HCT116 (cell line): ENCODE measurements at regions not wholly inside any gene's neighbourhood (a gene's known extent, or its start where the extent isn't known, plus 50 kb on each side); places are given as distances from the start of the nearest gene placed in this dataset.

Source experiments
- ATAC-seq: fragments of 200-7000 bp; cut with Tn5 transposase; 2 replicates; pipeline ENCODE4 v1.9.1; 2020; ENCODE audit warnings: mild to moderate bottlenecking, moderate library complexity
- BruUV-seq: library from RNA; stranded (reverse); fragments of 400-500 nt; replicated peaks from 2 replicates; lab custom pipeline; 2021; lab: Mats Ljungman, UMichigan
- CTCF ChIA-PET: fragments of 300-600 bp; sonication (Branson Sonifier 250); formaldehyde crosslinking; loops from one replicate; lab custom pipeline; 2021; ENCODE audit warnings: antibody characterized with exemption; lab: Charles Lee
- POLR2A ChIA-PET: fragments of 300-600, 350-600 bp; sonication (Branson Sonifier 250); formaldehyde crosslinking; loops from one replicate; lab custom pipeline; 2021; ENCODE audit warnings: antibody characterized with exemption; lab: Charles Lee
- RAD21 ChIA-PET, 2 experiments: fragments of 300-600 bp; sonication (Branson Sonifier 250); formaldehyde crosslinking; loops; one replicate each; lab custom pipeline; 2023; ENCODE audit warnings: low total read pairs in 2 of 2; ENCODE audit not compliant: uncharacterized antibody in 2 of 2, unreplicated experiment in 2 of 2, low non-redundant PET in 1 of 2; lab: Charles Lee
- DNase-seq: peaks from one replicate; pipeline ENCODE4 v3.0.0-alpha.2; 2010; ENCODE audit warnings: low read depth, low spot score
- H2AFZ ChIP-seq: fragments of 200-600 bp; shearing (Covaris generic), sonication (generic); 2 replicates; pipeline ENCODE4 v1.6.1; 2017; ENCODE audit warnings: low read depth, mixed run types, mixed read lengths, antibody characterized with exemption, low read length; ENCODE audit not compliant: poor library complexity, severe bottlenecking
- H3K27ac ChIP-seq: 2 replicates; pipeline ENCODE4 v1.5.1; 2012; ENCODE audit warnings: low read depth, low read length
- H3K27me3 ChIP-seq: fragments of 200-600 bp; sonication (generic); 2 replicates; pipeline ENCODE4 v1.6.1; 2016; ENCODE audit warnings: mixed run types, low read length, mixed read lengths; ENCODE audit not compliant: insufficient read depth
- H3K36me3 ChIP-seq, 2 experiments: fragments of 200-500 bp in 1 of 2; fragments of 200-600 bp in 1 of 2; sonication (Bioruptor generic) in 1 of 2; sonication (generic) in 1 of 2; 2 replicates each; pipeline versions ENCODE4 v1.5.1 to v1.6.1; 2014 to 2016; ENCODE audit warnings: low read length in 2 of 2, inconsistent platforms in 1 of 2, mixed read lengths in 1 of 2, mixed run types in 1 of 2; ENCODE audit not compliant: insufficient read depth in 2 of 2, control insufficient read depth in 1 of 2
- H3K4me1 ChIP-seq, 2 experiments: fragments of 200-600 bp in 1 of 2; sonication (generic) in 1 of 2; 2 replicates each; pipeline versions ENCODE4 v1.5.1 to v1.6.1; 2012 to 2017; ENCODE audit warnings: low read length in 2 of 2, inconsistent platforms in 1 of 2, mild to moderate bottlenecking in 1 of 2, mixed read lengths in 1 of 2, mixed run types in 1 of 2, moderate library complexity in 1 of 2; ENCODE audit not compliant: insufficient read depth in 2 of 2, control insufficient read depth in 1 of 2
- H3K4me2 ChIP-seq: fragments of 200-600 bp; sonication (generic); 2 replicates; pipeline ENCODE4 v1.6.1; 2017; ENCODE audit warnings: mixed run types, low read length, mixed read lengths
- H3K4me3 ChIP-seq, 2 experiments: fragments of 200-600 bp in 1 of 2; sonication (generic) in 1 of 2; replicated peaks in 1 of 2; 2 replicates each; pipeline ENCODE4 v1.5.1; 2011 to 2016; ENCODE audit warnings: low read length in 2 of 2, control low read depth in 1 of 2, low read depth in 1 of 2, mild to moderate bottlenecking in 1 of 2, mixed read lengths in 1 of 2, mixed run types in 1 of 2
- H3K79me2 ChIP-seq: fragments of 200-600 bp; sonication (generic); 2 replicates; pipeline ENCODE4 v1.6.1; 2017; ENCODE audit warnings: mild to moderate bottlenecking, mixed run types, low read length, moderate library complexity, mixed read lengths; ENCODE audit not compliant: insufficient read depth
- H3K9ac ChIP-seq: fragments of 200-600 bp; sonication (generic); 2 replicates; pipeline ENCODE4 v1.6.1; 2016; ENCODE audit warnings: low read length, mixed read lengths
- H3K9me2 ChIP-seq: fragments of 200-600 bp; sonication (generic), shearing (Covaris generic); 2 replicates; pipeline ENCODE4 v1.6.1; 2017; ENCODE audit warnings: mixed run types, mild to moderate bottlenecking, moderate library complexity; ENCODE audit not compliant: insufficient read depth
- H3K9me3 ChIP-seq, 2 experiments: fragments of 200-500 bp in 1 of 2; fragments of 200-600 bp in 1 of 2; sonication (Bioruptor generic) in 1 of 2; sonication (generic) in 1 of 2; 2 replicates each; pipeline ENCODE4 v1.6.1; 2014 to 2017; ENCODE audit warnings: low read length in 2 of 2, mixed read lengths in 2 of 2, inconsistent platforms in 1 of 2, low read depth in 1 of 2, mild to moderate bottlenecking in 1 of 2, mixed run types in 1 of 2, moderate library complexity in 1 of 2; ENCODE audit not compliant: control insufficient read depth in 1 of 2, insufficient read depth in 1 of 2
- H4K20me1 ChIP-seq: fragments of 200-600 bp; sonication (generic), shearing (Covaris generic); 2 replicates; pipeline ENCODE4 v1.6.1; 2017; ENCODE audit warnings: mixed run types, mild to moderate bottlenecking, moderate library complexity; ENCODE audit not compliant: insufficient read depth
- CBX3 ChIP-seq: IDR thresholded peaks from 2 replicates; pipeline ENCODE4 v1.6.1; 2012; ENCODE audit warnings: low read depth
- CEBPB ChIP-seq: IDR thresholded peaks from 2 replicates; pipeline ENCODE4 v1.6.1; 2012; ENCODE audit warnings: low read depth
- EGR1 ChIP-seq: IDR thresholded peaks from 2 replicates; pipeline ENCODE4 v1.6.1; 2012; ENCODE audit warnings: low read depth
- EZH2phosphoT487 ChIP-seq: fragments of 200-600 bp; IDR thresholded peaks from 2 replicates; pipeline ENCODE4 v1.6.1; 2018; ENCODE audit warnings: antibody characterized with exemption, borderline replicate concordance
- POLR2A ChIP-seq: IDR thresholded peaks from 2 replicates; pipeline ENCODE4 v1.7.0; 2011; ENCODE audit warnings: borderline replicate concordance; ENCODE audit not compliant: insufficient read depth, insufficient read length; ENCODE audit errors: extremely low read depth
- POLR2AphosphoS5 ChIP-seq: IDR thresholded peaks from 2 replicates; pipeline ENCODE4 v1.6.1; 2011; ENCODE audit warnings: mild to moderate bottlenecking, low read depth, low read length, moderate library complexity
- RAD21 ChIP-seq: IDR thresholded peaks from 2 replicates; pipeline ENCODE4 v1.6.1; 2012; ENCODE audit warnings: low read depth, mild to moderate bottlenecking
- SIN3A ChIP-seq: IDR thresholded peaks from 2 replicates; pipeline ENCODE4 v1.6.1; 2012; ENCODE audit warnings: low read depth
- SRF ChIP-seq: IDR thresholded peaks from 2 replicates; pipeline ENCODE4 v1.6.1; 2012; ENCODE audit warnings: low read depth
- TCF7L2 ChIP-seq: IDR thresholded peaks from 2 replicates; pipeline ENCODE4 v1.7.0; 2011; ENCODE audit warnings: borderline replicate concordance, inconsistent platforms; ENCODE audit not compliant: insufficient read depth, insufficient read length; ENCODE audit errors: extremely low read depth
- YY1 ChIP-seq: IDR thresholded peaks from 2 replicates; pipeline ENCODE4 v1.6.1; 2011; ENCODE audit warnings: low read length, low read depth, moderate library complexity, mild to moderate bottlenecking; ENCODE audit not compliant: insufficient replicate concordance; ENCODE audit errors: extremely low read depth
- ZBTB33 ChIP-seq: IDR thresholded peaks from 2 replicates; pipeline ENCODE4 v1.6.1; 2011; ENCODE audit warnings: mild to moderate bottlenecking, low read length, moderate library complexity; ENCODE audit not compliant: insufficient replicate concordance; ENCODE audit errors: extremely low read depth
- ZFX ChIP-seq: fragments of 450-650 bp; IDR thresholded peaks from 2 replicates; pipeline ENCODE4 v1.6.1; 2017
- intact Hi-C: fragments of 100-400 bp; cut with micrococcal nuclease; formaldehyde crosslinking; loops from 2 replicates; pipeline ENCODE4 v1.10.0; 2022
- TF ChIP-seq, protein P1 (sequence below): IDR thresholded peaks from 2 replicates; pipeline ENCODE4 v1.6.1; 2012
- TF ChIP-seq, protein P2 (sequence below): IDR thresholded peaks from 2 replicates; pipeline ENCODE4 v1.6.1; 2012; ENCODE audit warnings: low read depth
- TF ChIP-seq, protein P3 (sequence below), 3 experiments: fragments of 200-600 bp in 1 of 3; sonication (generic) in 1 of 3; IDR thresholded peaks in 2 of 3; conservative IDR thresholded peaks in 1 of 3; 2 replicates each; pipeline ENCODE4 v1.5.1; 2012 to 2017; ENCODE audit warnings: low read depth in 2 of 3, low read length in 2 of 3, antibody characterized with exemption in 1 of 3, borderline replicate concordance in 1 of 3, control low read depth in 1 of 3, mild to moderate bottlenecking in 1 of 3, mixed read lengths in 1 of 3, mixed run types in 1 of 3, moderate library complexity in 1 of 3; ENCODE audit not compliant: insufficient read depth in 1 of 3

DNA sequence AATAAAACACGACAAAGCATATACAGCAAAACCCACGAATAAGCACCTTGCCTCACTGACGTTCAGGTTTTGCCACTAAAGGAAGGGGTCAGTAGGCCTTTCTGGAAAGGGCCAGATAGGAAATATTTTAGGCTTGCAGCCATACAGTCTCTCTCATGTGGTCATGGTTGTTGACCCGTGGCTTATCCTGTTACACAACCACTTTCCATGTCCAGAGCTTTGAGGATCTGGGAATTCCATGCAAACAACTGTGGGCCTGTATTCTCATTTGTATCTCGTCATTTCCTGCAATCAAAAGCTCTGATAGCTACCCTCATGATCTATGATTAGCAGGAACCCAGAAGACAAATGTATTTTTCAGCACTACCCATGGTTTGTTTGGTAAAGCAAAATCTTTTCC, 108.3 kb downstream of the DRD1 start:
- H3K79me2 ChIP-seq: no peaks in the 10 kb centered on the region
- TF ChIP-seq, protein P1, sequence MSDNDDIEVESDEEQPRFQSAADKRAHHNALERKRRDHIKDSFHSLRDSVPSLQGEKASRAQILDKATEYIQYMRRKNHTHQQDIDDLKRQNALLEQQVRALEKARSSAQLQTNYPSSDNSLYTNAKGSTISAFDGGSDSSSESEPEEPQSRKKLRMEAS: no peak
- TF ChIP-seq, protein P2, sequence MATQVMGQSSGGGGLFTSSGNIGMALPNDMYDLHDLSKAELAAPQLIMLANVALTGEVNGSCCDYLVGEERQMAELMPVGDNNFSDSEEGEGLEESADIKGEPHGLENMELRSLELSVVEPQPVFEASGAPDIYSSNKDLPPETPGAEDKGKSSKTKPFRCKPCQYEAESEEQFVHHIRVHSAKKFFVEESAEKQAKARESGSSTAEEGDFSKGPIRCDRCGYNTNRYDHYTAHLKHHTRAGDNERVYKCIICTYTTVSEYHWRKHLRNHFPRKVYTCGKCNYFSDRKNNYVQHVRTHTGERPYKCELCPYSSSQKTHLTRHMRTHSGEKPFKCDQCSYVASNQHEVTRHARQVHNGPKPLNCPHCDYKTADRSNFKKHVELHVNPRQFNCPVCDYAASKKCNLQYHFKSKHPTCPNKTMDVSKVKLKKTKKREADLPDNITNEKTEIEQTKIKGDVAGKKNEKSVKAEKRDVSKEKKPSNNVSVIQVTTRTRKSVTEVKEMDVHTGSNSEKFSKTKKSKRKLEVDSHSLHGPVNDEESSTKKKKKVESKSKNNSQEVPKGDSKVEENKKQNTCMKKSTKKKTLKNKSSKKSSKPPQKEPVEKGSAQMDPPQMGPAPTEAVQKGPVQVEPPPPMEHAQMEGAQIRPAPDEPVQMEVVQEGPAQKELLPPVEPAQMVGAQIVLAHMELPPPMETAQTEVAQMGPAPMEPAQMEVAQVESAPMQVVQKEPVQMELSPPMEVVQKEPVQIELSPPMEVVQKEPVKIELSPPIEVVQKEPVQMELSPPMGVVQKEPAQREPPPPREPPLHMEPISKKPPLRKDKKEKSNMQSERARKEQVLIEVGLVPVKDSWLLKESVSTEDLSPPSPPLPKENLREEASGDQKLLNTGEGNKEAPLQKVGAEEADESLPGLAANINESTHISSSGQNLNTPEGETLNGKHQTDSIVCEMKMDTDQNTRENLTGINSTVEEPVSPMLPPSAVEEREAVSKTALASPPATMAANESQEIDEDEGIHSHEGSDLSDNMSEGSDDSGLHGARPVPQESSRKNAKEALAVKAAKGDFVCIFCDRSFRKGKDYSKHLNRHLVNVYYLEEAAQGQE: no peak
- TF ChIP-seq EZH2phosphoT487 (no peak), SIN3A (no peak), POLR2A (no peak), POLR2AphosphoS5 (no peak), TCF7L2 (no peak), CBX3 (no peak), ZFX (no peak), ZBTB33 (no peak), EGR1 (no peak), YY1 (no peak), RAD21 (no peak), SRF (no peak), CEBPB (no peak)
- TF ChIP-seq, protein P3, sequence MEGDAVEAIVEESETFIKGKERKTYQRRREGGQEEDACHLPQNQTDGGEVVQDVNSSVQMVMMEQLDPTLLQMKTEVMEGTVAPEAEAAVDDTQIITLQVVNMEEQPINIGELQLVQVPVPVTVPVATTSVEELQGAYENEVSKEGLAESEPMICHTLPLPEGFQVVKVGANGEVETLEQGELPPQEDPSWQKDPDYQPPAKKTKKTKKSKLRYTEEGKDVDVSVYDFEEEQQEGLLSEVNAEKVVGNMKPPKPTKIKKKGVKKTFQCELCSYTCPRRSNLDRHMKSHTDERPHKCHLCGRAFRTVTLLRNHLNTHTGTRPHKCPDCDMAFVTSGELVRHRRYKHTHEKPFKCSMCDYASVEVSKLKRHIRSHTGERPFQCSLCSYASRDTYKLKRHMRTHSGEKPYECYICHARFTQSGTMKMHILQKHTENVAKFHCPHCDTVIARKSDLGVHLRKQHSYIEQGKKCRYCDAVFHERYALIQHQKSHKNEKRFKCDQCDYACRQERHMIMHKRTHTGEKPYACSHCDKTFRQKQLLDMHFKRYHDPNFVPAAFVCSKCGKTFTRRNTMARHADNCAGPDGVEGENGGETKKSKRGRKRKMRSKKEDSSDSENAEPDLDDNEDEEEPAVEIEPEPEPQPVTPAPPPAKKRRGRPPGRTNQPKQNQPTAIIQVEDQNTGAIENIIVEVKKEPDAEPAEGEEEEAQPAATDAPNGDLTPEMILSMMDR (IDR thresholded peaks at IDR 0.05 in 2 of 3, conservative IDR thresholded peaks at IDR 0.05 in 1 of 3; ENCODE audit: borderline replicate concordance in 1 of 3, insufficient read depth in 1 of 3, low read depth in 2 of 3, low read length in 2 of 3): no peak
- no peaks in the 10 kb centered on the region for H3K9me3 ChIP-seq
- no peak overlapping the region for H3K27ac ChIP-seq
- H3K27me3 ChIP-seq: no peaks in the 10 kb centered on the region
- BruUV-seq: no TSS peak
- H3K36me3 ChIP-seq: no peaks in the 10 kb centered on the region
- no peak overlapping the region for H3K4me3 ChIP-seq
- H3K9ac ChIP-seq: no peak overlapping the region
- ChIA-PET POLR2A (no interaction called here), CTCF (no interaction called here), RAD21 (no interaction called here)
- no peaks in the 10 kb centered on the region for H4K20me1 ChIP-seq
- H3K9me2 ChIP-seq: no peaks in the 10 kb centered on the region
- no peak for ATAC-seq
- H3K4me2 ChIP-seq: no peak overlapping the region
- H2AFZ ChIP-seq: no peak overlapping the region
- no peak for DNase-seq
- intact Hi-C loops: no loop called here
- H3K4me1 ChIP-seq: peaks cover 0 to 8% of the 10 kb centered on the region in 2 experiments; a peak in 1 of 4 replicates
